GM18870 (cell line): ENCODE measurements at regions not wholly inside any gene's neighbourhood (a gene's known extent, or its start where the extent isn't known, plus 50 kb on each side); places are given as distances from the start of the nearest gene placed in this dataset.

Source experiments
- ATAC-seq: cut with Tn5 transposase; IDR thresholded peaks from one replicate; pipeline ENCODE4 v1.9.1; 2021; ENCODE audit warnings: moderate library complexity; ENCODE audit not compliant: unreplicated experiment

- ATAC-seq, result no peak
Measured at GRCh38 chr4:123092586-123092985, 170.2 kb upstream of the NUDT6 start.

- ATAC-seq, result no peak
Measured at GRCh38 chr4:123093236-123093635, 170.8 kb upstream of the NUDT6 start.

DNA sequence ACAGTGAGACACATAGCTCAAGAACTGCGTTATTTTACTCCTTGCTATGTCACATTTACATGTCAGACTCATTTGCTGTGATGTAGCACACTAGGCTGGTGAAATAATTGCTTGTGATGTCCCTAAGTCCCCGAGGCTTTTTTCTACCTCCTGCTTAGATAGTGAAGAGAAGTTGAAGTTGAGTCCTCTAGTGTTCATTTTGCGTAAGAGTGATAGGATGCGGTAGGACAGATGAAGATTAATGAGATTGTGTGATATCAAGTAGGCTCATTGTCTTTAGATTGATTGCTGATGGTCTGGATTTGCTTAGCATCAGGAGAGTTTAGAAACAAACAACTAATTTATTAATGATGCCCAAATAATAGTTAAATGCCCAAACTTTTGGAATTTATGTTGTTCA lies 173.6 kb upstream of the NUDT6 start:
- ATAC-seq, result no peak

- ATAC-seq, result peak; percentile 74
Measured at GRCh38 chr4:123102897-123103471, 180.6 kb upstream of the NUDT6 start.

- ATAC-seq, result no peak
Measured at GRCh38 chr4:123104310-123105025, 182.1 kb upstream of the NUDT6 start.

DNA sequence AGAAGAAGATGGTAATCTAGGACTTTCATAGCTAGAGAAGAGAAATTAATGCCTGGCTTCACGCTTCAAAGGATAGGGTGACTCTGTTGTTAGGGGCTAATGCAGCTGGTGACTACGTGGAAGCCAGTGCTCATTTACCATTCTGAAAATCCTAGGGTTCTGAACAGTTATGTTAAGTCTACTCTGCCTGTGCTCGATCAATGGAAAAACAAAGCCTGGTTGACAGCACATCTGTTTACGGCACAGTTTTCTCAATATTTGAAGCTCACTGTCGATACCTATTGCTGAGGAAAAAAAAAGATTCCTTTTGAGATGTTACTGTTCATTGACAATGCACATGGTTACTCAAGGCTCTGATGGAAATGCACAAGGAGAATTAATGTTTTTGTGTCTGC lies 182.6 kb upstream of the NUDT6 start:
- ATAC-seq, result no peak

DNA sequence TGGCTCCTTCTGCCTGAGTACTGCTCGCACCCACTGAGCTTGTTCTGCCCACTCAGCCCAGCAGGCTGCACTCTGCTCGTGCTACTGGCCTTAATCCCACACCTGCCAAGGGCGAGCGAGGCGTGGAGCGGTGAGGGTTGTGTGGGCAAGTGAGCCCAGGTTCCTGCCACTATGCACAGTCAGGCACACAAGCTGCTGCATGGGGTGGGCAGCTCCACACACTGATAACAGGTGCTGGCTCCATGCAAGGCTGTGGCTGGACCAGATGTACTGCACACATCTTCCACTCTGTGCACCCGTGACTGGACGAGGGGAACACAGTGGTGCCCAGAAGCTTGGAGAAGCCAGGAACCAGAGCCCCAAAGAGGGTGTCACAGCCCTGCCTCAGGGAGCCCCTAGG lies 184.3 kb upstream of the NUDT6 start:
- ATAC-seq, result no peak

DNA sequence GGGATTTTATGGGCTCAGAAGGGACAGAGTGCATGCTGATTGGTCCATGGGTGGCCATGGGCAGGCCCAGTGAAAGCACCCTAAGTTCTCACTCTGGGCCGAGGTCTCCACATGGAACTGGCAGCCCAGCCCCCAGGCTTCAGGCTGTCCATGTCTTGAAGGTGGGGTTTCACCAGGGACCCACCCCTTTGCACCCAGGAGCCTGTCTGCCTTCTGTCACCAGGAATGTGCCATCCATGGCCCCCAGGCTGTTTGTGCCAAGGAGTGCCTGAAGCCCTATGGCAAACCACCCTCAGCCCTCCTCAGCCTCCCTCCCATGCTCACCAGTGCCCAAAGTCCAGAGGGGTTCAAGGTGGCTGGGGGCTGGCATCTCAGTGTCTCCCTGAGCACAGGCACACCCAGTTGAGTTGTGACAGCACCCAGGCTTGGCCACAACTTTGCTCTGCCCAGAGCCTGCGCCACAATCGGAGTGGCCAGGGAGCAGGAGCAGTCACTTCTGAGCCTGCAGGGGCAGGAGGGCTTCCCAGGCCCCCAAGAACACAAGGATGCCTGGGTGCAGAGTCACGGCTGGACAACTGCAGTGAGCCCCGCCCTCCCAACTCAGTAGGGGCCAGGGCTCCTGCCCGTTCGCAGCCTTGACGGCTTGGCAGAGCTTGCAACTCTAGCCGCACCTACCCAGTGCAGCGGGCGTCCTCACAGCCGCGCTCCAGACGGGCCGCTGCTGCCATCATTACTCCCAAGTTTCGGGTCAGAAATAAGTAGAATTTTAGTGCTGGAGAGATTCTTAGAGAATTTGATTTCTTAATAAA lies 185.3 kb upstream of the NUDT6 start:
- ATAC-seq, result no peak

- no peak for ATAC-seq
Measured at GRCh38 chr4:123109139-123109538, 186.7 kb upstream of the NUDT6 start.

- ATAC-seq, result no peak
Measured at GRCh38 chr4:123110147-123110546, 187.8 kb upstream of the NUDT6 start.

DNA sequence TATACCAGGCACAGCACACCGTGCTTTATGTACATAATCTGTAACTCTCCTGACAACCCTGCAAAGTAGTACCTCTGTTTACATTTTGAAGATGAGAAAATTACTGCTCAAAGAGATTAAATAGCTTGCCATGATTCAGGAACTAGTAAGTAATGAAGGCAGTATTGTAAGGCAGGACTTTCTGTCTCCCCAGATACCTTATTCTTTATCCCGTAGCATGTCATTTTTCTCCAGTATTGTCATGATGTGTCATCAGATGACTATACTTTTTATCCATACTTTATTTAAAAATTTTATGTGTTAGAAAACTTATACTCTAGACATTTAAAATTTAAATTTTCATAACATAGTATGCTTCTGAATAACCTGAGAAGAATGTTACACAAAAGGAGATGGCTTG lies 188.3 kb upstream of the NUDT6 start:
- ATAC-seq, result no peak

DNA sequence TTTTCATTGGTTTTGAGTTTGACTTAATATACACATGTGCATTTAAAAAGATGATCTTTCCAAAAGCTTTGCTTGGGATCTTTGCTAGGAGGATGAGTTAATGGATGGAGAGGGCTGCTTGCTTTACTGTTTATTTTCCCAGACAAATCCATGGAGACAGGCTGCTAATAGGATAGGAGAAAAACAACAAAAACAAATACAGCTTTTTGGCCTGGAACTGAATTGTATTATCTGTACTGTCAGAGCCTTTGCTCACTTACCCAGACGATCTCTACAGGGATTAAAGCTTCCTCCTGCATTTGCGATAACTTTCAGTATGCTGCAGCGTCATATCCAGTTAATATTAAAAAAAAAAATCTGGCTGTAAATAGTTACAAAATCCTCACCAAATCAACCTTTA lies 190.8 kb upstream of the NUDT6 start:
- no peak for ATAC-seq

DNA sequence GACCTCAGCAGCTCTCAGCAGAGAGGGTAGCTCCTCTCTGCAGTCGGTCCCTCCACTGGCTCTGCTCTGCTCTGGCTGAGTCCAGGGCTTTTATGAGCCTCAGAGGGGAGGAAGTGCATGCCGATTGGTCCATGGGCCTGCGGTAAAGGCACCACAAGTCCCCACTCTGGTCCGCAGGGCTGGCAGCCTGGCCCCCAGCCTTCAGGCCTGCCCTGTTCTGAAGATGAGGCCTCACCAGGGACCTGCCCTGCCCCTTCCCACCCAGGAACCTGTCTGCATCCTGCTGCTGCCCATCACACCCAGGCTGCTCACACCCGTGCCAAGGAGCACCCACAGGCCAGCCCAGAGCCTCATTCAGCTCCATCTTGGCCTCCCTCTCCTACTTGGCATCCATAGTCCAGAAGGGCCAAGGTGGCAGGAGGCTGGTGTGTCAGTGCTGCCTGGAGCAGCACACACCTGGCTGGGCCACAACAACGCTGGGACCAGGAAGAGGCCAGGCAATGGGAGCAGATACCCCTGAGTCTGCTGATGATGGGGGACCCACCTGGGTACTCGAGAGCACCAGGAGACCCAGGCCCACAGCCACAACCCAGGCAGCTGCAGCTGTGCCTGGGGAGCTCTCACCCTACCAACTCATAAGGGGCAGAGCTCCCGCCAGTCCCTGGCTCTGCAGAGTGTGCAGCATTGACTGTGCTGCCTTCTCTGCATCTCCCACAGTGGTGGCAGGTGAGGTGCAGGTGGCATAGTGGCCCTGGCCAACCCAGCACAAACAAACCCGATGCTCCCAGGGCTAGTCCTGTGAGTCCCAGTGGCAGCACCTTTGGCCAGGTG lies 191.9 kb upstream of the NUDT6 start:
- no peak for ATAC-seq

GRCh38 chr4:123114915-123115756 lies 192.7 kb upstream of the NUDT6 start:
- no peak for ATAC-seq

DNA sequence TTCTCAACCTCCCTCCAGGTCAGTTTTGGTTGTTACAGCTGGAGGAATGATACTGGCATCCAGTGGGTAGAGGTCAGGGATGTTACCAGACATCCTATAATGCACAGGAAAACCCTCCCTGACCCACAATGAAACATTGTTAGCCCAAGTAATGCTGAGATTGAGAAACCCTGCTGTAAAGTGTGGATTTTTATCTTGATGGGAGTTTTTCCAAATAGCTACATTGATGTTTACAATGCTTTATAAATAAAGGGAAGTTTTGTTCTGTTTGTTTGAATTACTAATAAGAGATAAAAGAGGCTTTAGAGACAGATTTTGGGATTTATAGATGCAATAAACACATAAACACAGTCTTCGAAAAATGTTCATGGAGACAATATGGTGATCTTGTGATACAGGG lies 194.0 kb upstream of the NUDT6 start:
- ATAC-seq, result no peak

DNA sequence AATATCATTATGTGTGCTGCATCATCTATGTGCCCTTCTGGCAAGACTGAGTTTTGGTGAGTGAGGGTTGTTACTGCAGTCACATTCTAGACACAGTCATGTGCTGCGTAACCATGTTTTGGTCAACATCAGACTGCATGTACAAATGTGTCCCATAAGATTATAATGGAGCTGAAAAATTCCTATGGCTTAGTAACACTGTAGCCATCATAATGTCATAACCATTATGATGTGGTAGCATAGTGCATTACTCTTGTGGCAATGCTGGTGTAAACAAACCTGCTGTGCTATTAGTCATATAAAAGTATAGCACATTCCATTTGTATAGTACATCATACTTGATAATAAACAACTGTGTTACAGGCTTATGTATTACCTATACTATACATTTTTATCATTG lies 198.1 kb upstream of the NUDT6 start:
- ATAC-seq, result no peak

- ATAC-seq, result no peak
Measured at GRCh38 chr4:123121241-123121907, 199.0 kb upstream of the NUDT6 start.

GRCh38 chr4:123125477-123125876 lies 203.1 kb upstream of the NUDT6 start:
- no peak for ATAC-seq

GRCh38 chr4:123127218-123127617 lies 204.8 kb upstream of the NUDT6 start:
- no peak for ATAC-seq

DNA sequence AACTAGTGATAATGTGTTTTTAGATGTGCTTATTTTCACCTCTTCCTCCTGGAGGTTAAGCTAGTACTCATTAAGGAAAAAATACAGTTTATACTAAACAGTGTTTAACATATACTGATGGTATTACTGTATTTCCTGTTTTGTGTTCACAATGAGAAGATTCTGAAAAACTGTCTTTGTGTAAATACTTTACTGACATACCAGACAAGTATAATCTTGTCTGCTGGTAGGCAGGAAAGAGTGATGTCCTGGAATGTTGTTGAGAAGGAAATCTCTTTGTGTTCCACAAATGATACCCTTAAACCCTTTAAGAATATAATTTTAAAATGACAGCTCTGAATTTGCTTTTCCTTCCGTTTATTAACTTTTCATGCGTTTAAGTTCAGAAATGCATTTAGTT lies 205.5 kb upstream of the NUDT6 start:
- no peak for ATAC-seq
